Cerebellar nuclear complex (tissue), 1 donor: ENCODE measurements at regions not wholly inside any gene's neighbourhood (a gene's known extent, or its start where the extent isn't known, plus 50 kb on each side); places are given as distances from the start of the nearest gene placed in this dataset.
"Not testable (repeated sequence)": the region's sequence is repeated elsewhere in the genome, so short reads cannot be mapped to it uniquely, and the experiment has no call there.

ENCODE experiments used
- DNase-seq, 2 experiments: peaks; one replicate each; lab custom pipeline; 2025; lab: John Stamatoyannopoulos, UW

- DNase-seq = no peak
These were observed 91.6 kb upstream of the BCAR3 start for GRCh38 chr1:93773049-93773838.

GRCh38 chr1:93771843-93772242 lies 90.2 kb upstream of the BCAR3 start:
- DNase-seq = no peak

- DNase-seq = no peak
These were observed 89.0 kb upstream of the BCAR3 start for GRCh38 chr1:93770640-93771039.

- DNase-seq = no peak
These were observed 88.1 kb upstream of the BCAR3 start for GRCh38 chr1:93769777-93770176.

GRCh38 chr1:93768380-93768863 lies 86.8 kb upstream of the BCAR3 start:
- no peak for DNase-seq

- no peak for DNase-seq
These were observed 84.8 kb upstream of the BCAR3 start for GRCh38 chr1:93766451-93766850.

GRCh38 chr1:93765099-93765498 lies 83.5 kb upstream of the BCAR3 start:
- no peak for DNase-seq

GRCh38 chr1:93764366-93764750 lies 82.7 kb upstream of the BCAR3 start:
- DNase-seq = no peak

GRCh38 chr1:93763704-93764365 lies 82.2 kb upstream of the BCAR3 start:
- DNase-seq = no peak

GRCh38 chr1:93758842-93759515 lies 77.3 kb upstream of the BCAR3 start:
- no peak for DNase-seq

GRCh38 chr1:93757256-93758036 lies 75.8 kb upstream of the BCAR3 start:
- no peak for DNase-seq

- no peak for DNase-seq
These were observed 75.0 kb upstream of the BCAR3 start for GRCh38 chr1:93756657-93757056.

- DNase-seq = not testable (repeated sequence)
These were observed 73.6 kb upstream of the BCAR3 start for GRCh38 chr1:93755251-93755715.

GRCh38 chr1:93753791-93754763 lies 72.4 kb upstream of the BCAR3 start:
- DNase-seq = no peak

GRCh38 chr1:93751377-93752250 lies 70.0 kb upstream of the BCAR3 start:
- peak in 1 of 2 experiments; percentile 66 for DNase-seq

GRCh38 chr1:93750955-93751354 lies 69.3 kb upstream of the BCAR3 start:
- no peak for DNase-seq

- DNase-seq = no peak
These were observed 68.3 kb upstream of the BCAR3 start for GRCh38 chr1:93749894-93750301.

GRCh38 chr1:93749487-93749886 lies 67.8 kb upstream of the BCAR3 start:
- no peak for DNase-seq

- no peak for DNase-seq
These were observed 64.6 kb upstream of the BCAR3 start for GRCh38 chr1:93746021-93746812.
